ENCODE measurements at regions not wholly inside any gene's neighbourhood (a gene's known extent, or its start where the extent isn't known, plus 50 kb on each side); places are given as distances from the start of the nearest gene placed in this dataset.

GRCh38 chr18:54480616-54481015 is 110.4 kb upstream of the DYNAP start:
- TF ChIP-seq CTCF (IDR thresholded peaks at IDR 0.05) (no peak), POLR2A (IDR thresholded peaks at IDR 0.05) (no peak)
